ENCODE measurements at regions not wholly inside any gene's neighbourhood (a gene's known extent, or its start where the extent isn't known, plus 50 kb on each side); places are given as distances from the start of the nearest gene placed in this dataset.
A peak's percentile ranks its signal among the peaks of the same experiment; 100 is the strongest.

GRCh38 chr14:31990926-31991572 lies 86.1 kb upstream of the ARHGAP5 start:
- Mint-ChIP-seq H3K4me3 (no peak overlapping the region), H3K27ac (no peak overlapping the region), H3K27me3 (peaks cover 7% of the 10 kb centered on the region)

GRCh38 chr14:31992011-31992447 lies 85.1 kb upstream of the ARHGAP5 start:
- Mint-ChIP-seq H3K36me3 (ENCODE audit: low read depth) (no peaks in the 10 kb centered on the region), H3K9me3 (peaks cover 3% of the 10 kb centered on the region), H3K4me1 (no peaks in the 10 kb centered on the region), H3K27me3 (peaks cover 6% of the 10 kb centered on the region), H3K27ac (no peak overlapping the region), H3K4me3 (no peak overlapping the region)
- DNase-seq (no peak), ATAC-seq (no peak)

More at GRCh38 chr14:31990926-31991572, 86.1 kb upstream of the ARHGAP5 start:
- H3K36me3 Mint-ChIP-seq (ENCODE audit: low read depth): no peaks in the 10 kb centered on the region
- DNase-seq (no peak), ATAC-seq (no peak)
- peaks cover 13% of the 10 kb centered on the region for H3K9me3 Mint-ChIP-seq
- H3K4me1 Mint-ChIP-seq: no peaks in the 10 kb centered on the region

GRCh38 chr14:31993521-31993951 lies 83.6 kb upstream of the ARHGAP5 start:
- Mint-ChIP-seq H3K27ac (no peak overlapping the region), H3K4me3 (no peak overlapping the region), H3K36me3 (ENCODE audit: low read depth) (no peaks in the 10 kb centered on the region), H3K4me1 (no peaks in the 10 kb centered on the region), H3K27me3 (peaks cover 5% of the 10 kb centered on the region), H3K9me3 (no peaks in the 10 kb centered on the region)
- ATAC-seq (no peak), DNase-seq (no peak)

GRCh38 chr14:31994391-31995033 lies 82.6 kb upstream of the ARHGAP5 start:
- Mint-ChIP-seq H3K9me3 (no peaks in the 10 kb centered on the region), H3K36me3 (ENCODE audit: low read depth) (no peaks in the 10 kb centered on the region), H3K4me3 (no peak overlapping the region), H3K27ac (no peak overlapping the region), H3K4me1 (no peaks in the 10 kb centered on the region), H3K27me3 (peaks cover 3% of the 10 kb centered on the region)
- ATAC-seq (no peak), DNase-seq (no peak)

GRCh38 chr14:32003585-32003984 lies 73.5 kb upstream of the ARHGAP5 start:
- peaks cover 6% of the 10 kb centered on the region for H3K27me3 Mint-ChIP-seq
- ATAC-seq: no peak

GRCh38 chr14:32004300-32004699 lies 72.8 kb upstream of the ARHGAP5 start:
- H3K27me3 Mint-ChIP-seq: peaks cover 6% of the 10 kb centered on the region

More at GRCh38 chr14:32003585-32003984, 73.5 kb upstream of the ARHGAP5 start:
- Mint-ChIP-seq H3K4me3 (no peak overlapping the region), H3K36me3 (ENCODE audit: low read depth) (no peaks in the 10 kb centered on the region), H3K27ac (no peak overlapping the region), H3K9me3 (no peaks in the 10 kb centered on the region), H3K4me1 (peaks cover 6% of the 10 kb centered on the region)
- no peak for DNase-seq

GRCh38 chr14:32005628-32006027 lies 71.5 kb upstream of the ARHGAP5 start:
- no peak for DNase-seq
- no peak for ATAC-seq
- no peak overlapping the region for H3K4me3 Mint-ChIP-seq
- peaks cover 6% of the 10 kb centered on the region for H3K4me1 Mint-ChIP-seq
- peaks cover 2% of the 10 kb centered on the region for H3K27me3 Mint-ChIP-seq
- no peaks in the 10 kb centered on the region for H3K9me3 Mint-ChIP-seq
- H3K27ac Mint-ChIP-seq: no peak overlapping the region
- H3K36me3 Mint-ChIP-seq (ENCODE audit: low read depth): no peaks in the 10 kb centered on the region

More at GRCh38 chr14:32004300-32004699, 72.8 kb upstream of the ARHGAP5 start:
- peaks cover 6% of the 10 kb centered on the region for H3K4me1 Mint-ChIP-seq
- no peaks in the 10 kb centered on the region for H3K9me3 Mint-ChIP-seq
- no peak overlapping the region for H3K4me3 Mint-ChIP-seq
- DNase-seq: no peak
- ATAC-seq: peak; percentile 33
- H3K27ac Mint-ChIP-seq: no peak overlapping the region
- H3K36me3 Mint-ChIP-seq (ENCODE audit: low read depth): no peaks in the 10 kb centered on the region

GRCh38 chr14:32006263-32007110 lies 70.6 kb upstream of the ARHGAP5 start:
- Mint-ChIP-seq H3K4me3 (no peak overlapping the region), H3K27me3 (peaks cover 2% of the 10 kb centered on the region), H3K27ac (peak overlapping the region; percentile 47), H3K36me3 (ENCODE audit: low read depth) (no peaks in the 10 kb centered on the region), H3K4me1 (peaks cover 6% of the 10 kb centered on the region), H3K9me3 (no peaks in the 10 kb centered on the region)
- DNase-seq (no peak), ATAC-seq (no peak)

- Mint-ChIP-seq H3K27ac (no peak overlapping the region), H3K27me3 (peaks cover 1% of the 10 kb centered on the region), H3K4me3 (no peak overlapping the region), H3K36me3 (ENCODE audit: low read depth) (no peaks in the 10 kb centered on the region), H3K4me1 (peaks cover 6% of the 10 kb centered on the region), H3K9me3 (no peaks in the 10 kb centered on the region)
- no peak for ATAC-seq
- no peak for DNase-seq
Measured at GRCh38 chr14:32007755-32008362, 69.2 kb upstream of the ARHGAP5 start.

GRCh38 chr14:32008602-32009193 lies 68.4 kb upstream of the ARHGAP5 start:
- H3K9me3 Mint-ChIP-seq: no peaks in the 10 kb centered on the region
- H3K27me3 Mint-ChIP-seq: peaks cover 3% of the 10 kb centered on the region
- ATAC-seq: no peak
- H3K4me3 Mint-ChIP-seq: no peak overlapping the region
- no peaks in the 10 kb centered on the region for H3K36me3 Mint-ChIP-seq (ENCODE audit: low read depth)
- H3K4me1 Mint-ChIP-seq: peaks cover 6% of the 10 kb centered on the region
- no peak for DNase-seq
- no peak overlapping the region for H3K27ac Mint-ChIP-seq

- ATAC-seq (no peak), DNase-seq (no peak)
- Mint-ChIP-seq H3K4me1 (peaks cover 6% of the 10 kb centered on the region), H3K27me3 (peaks cover 3% of the 10 kb centered on the region), H3K4me3 (no peak overlapping the region), H3K27ac (no peak overlapping the region), H3K36me3 (ENCODE audit: low read depth) (no peaks in the 10 kb centered on the region), H3K9me3 (no peaks in the 10 kb centered on the region)
Measured at GRCh38 chr14:32009221-32009975, 67.7 kb upstream of the ARHGAP5 start.

GRCh38 chr14:32009976-32010581 lies 67.0 kb upstream of the ARHGAP5 start:
- Mint-ChIP-seq H3K36me3 (ENCODE audit: low read depth) (no peaks in the 10 kb centered on the region), H3K27me3 (peaks cover 3% of the 10 kb centered on the region), H3K27ac (no peak overlapping the region), H3K4me3 (no peak overlapping the region), H3K9me3 (no peaks in the 10 kb centered on the region), H3K4me1 (peaks cover 6% of the 10 kb centered on the region)
- DNase-seq (no peak), ATAC-seq (no peak)

GRCh38 chr14:32010604-32011125 lies 66.4 kb upstream of the ARHGAP5 start:
- DNase-seq (no peak), ATAC-seq (peak; percentile 57)
- H3K27ac Mint-ChIP-seq: no peak overlapping the region
- no peaks in the 10 kb centered on the region for H3K36me3 Mint-ChIP-seq (ENCODE audit: low read depth)
- no peak overlapping the region for H3K4me3 Mint-ChIP-seq
- no peaks in the 10 kb centered on the region for H3K9me3 Mint-ChIP-seq
- H3K27me3 Mint-ChIP-seq: peaks cover 3% of the 10 kb centered on the region
- H3K4me1 Mint-ChIP-seq: peaks cover 6% of the 10 kb centered on the region

All from activated naive CD8-positive, alpha-beta T cell treated with anti-CD3 and anti-CD28 coated beads, Interleukin-2, amount 50 U/mL, for 24 hours (primary cell).